IMR-90 (cell line): ENCODE measurements at regions not wholly inside any gene's neighbourhood (a gene's known extent, or its start where the extent isn't known, plus 50 kb on each side); places are given as distances from the start of the nearest gene placed in this dataset.

Experiments
- ATAC-seq: fragments of 200-7000 bp; cut with Tn5 transposase; 2 replicates; pipeline ENCODE4 v1.9.1; 2020; ENCODE audit warnings: low read depth, mild to moderate bottlenecking, moderate library complexity
- BruUV-seq: library from RNA; stranded (reverse); fragments of 400-500 nt; replicated peaks from 2 replicates; lab custom pipeline; 2021; lab: Mats Ljungman, UMichigan
- CTCF ChIA-PET: fragments of 300-600 bp; formaldehyde crosslinking; extraction: SDS; loops from one replicate; lab custom pipeline; 2021; ENCODE audit warnings: antibody characterized with exemption; lab: Yijun Ruan, JAX
- POLR2A ChIA-PET: fragments of 300-600 bp; sonication (Branson Sonifier 250); formaldehyde crosslinking; loops from one replicate; lab custom pipeline; 2022; ENCODE audit warnings: antibody characterized with exemption; ENCODE audit not compliant: unreplicated experiment; lab: Charles Lee
- DNase-seq: peaks from one replicate; pipeline ENCODE4 v3.0.0; 2013
- H2AFZ ChIP-seq: replicated peaks from 2 replicates; pipeline ENCODE3; 2013; ENCODE audit warnings: low read length, mild to moderate bottlenecking; ENCODE audit not compliant: poor library complexity
- H2AK5ac ChIP-seq: 2 replicates; pipeline ENCODE4 v1.6.1; 2013; ENCODE audit warnings: low read depth, low read length, inconsistent platforms
- H2AK9ac ChIP-seq: replicated peaks from 2 replicates; pipeline ENCODE3; 2013; ENCODE audit warnings: mild to moderate bottlenecking, low read depth, low read length, moderate library complexity; ENCODE audit not compliant: poor library complexity
- H2BK120ac ChIP-seq: 2 replicates; pipeline ENCODE4 v1.6.1; 2013; ENCODE audit warnings: low read depth, low read length, inconsistent platforms
- H2BK15ac ChIP-seq: 3 replicates; pipeline ENCODE4 v1.6.1; 2013; ENCODE audit warnings: low read depth, low read length, inconsistent platforms
- H2BK20ac ChIP-seq: 2 replicates; pipeline ENCODE4 v1.6.1; 2013; ENCODE audit warnings: low read depth, mild to moderate bottlenecking, inconsistent platforms, low read length, moderate library complexity
- H2BK5ac ChIP-seq: 2 replicates; pipeline ENCODE4 v1.6.1; 2013; ENCODE audit warnings: mild to moderate bottlenecking, low read depth, low read length, inconsistent platforms; ENCODE audit not compliant: poor library complexity, severe bottlenecking
- H3K14ac ChIP-seq: replicated peaks from 2 replicates; pipeline ENCODE4 v1.6.1; 2013; ENCODE audit warnings: low read depth, low read length, inconsistent platforms
- H3K18ac ChIP-seq: 2 replicates; pipeline ENCODE4 v1.6.1; 2013; ENCODE audit warnings: low read depth, low read length, control low read depth
- H3K23ac ChIP-seq: 2 replicates; pipeline ENCODE4 v1.6.1; 2013; ENCODE audit warnings: low read depth, low read length, inconsistent platforms
- H3K27ac ChIP-seq: 2 replicates; pipeline ENCODE4 v1.5.1; 2013; ENCODE audit warnings: mild to moderate bottlenecking, control low read depth, low read length; ENCODE audit not compliant: insufficient read depth
- H3K27me3 ChIP-seq: 2 replicates; pipeline ENCODE4 v1.6.1; 2013; ENCODE audit warnings: low read length; ENCODE audit not compliant: control insufficient read depth, insufficient read depth
- H3K36me3 ChIP-seq: 2 replicates; pipeline ENCODE4 v1.6.1; 2013; ENCODE audit warnings: low read length, mixed read lengths; ENCODE audit not compliant: control insufficient read depth, insufficient read depth
- H3K4ac ChIP-seq: 2 replicates; pipeline ENCODE4 v1.6.1; 2013; ENCODE audit warnings: low read depth, low read length, inconsistent platforms
- H3K4me1 ChIP-seq: 2 replicates; pipeline ENCODE4 v1.6.1; 2013; ENCODE audit warnings: low read length, mixed read lengths; ENCODE audit not compliant: control insufficient read depth, insufficient read depth
- H3K4me2 ChIP-seq: 2 replicates; pipeline ENCODE4 v1.6.1; 2013; ENCODE audit warnings: low read depth, mild to moderate bottlenecking, control low read depth, low read length, moderate library complexity
- H3K4me3 ChIP-seq: 2 replicates; pipeline ENCODE4 v1.5.1; 2013; ENCODE audit warnings: low read depth, mild to moderate bottlenecking, control low read depth, low read length, moderate library complexity; ENCODE audit not compliant: insufficient read depth
- H3K56ac ChIP-seq: 2 replicates; pipeline ENCODE4 v1.6.1; 2013; ENCODE audit warnings: low read length, inconsistent platforms; ENCODE audit not compliant: insufficient read depth; ENCODE audit errors: extremely low read depth
- H3K79me1 ChIP-seq, 2 experiments: 2 replicates each; pipeline ENCODE4 v1.6.1; 2013; ENCODE audit warnings: low read length in 2 of 2, inconsistent platforms in 1 of 2, low read depth in 1 of 2
- H3K9ac ChIP-seq: 2 replicates; pipeline ENCODE4 v1.6.1; 2013; ENCODE audit warnings: low read depth, low read length, control low read depth
- H3K9me1 ChIP-seq: 2 replicates; pipeline ENCODE4 v1.6.1; 2013; ENCODE audit warnings: low read length, inconsistent platforms; ENCODE audit not compliant: insufficient read depth
- H3K9me3 ChIP-seq: 2 replicates; pipeline ENCODE4 v1.6.1; 2013; ENCODE audit warnings: low read length; ENCODE audit not compliant: control insufficient read depth, insufficient read depth
- H4K20me1 ChIP-seq: 2 replicates; pipeline ENCODE4 v1.6.1; 2013; ENCODE audit warnings: low read length, inconsistent platforms; ENCODE audit not compliant: insufficient read depth
- H4K5ac ChIP-seq: 2 replicates; pipeline ENCODE4 v1.6.1; 2013; ENCODE audit warnings: mild to moderate bottlenecking, low read depth, low read length, control low read depth
- H4K8ac ChIP-seq, 2 experiments: 2 replicates each; pipeline ENCODE4 v1.6.1; 2013; ENCODE audit warnings: low read depth in 2 of 2, low read length in 2 of 2, control low read depth in 1 of 2, inconsistent platforms in 1 of 2
- H4K91ac ChIP-seq: 2 replicates; pipeline ENCODE4 v1.6.1; 2013; ENCODE audit warnings: low read depth, low read length, inconsistent platforms; ENCODE audit not compliant: insufficient read depth
- BHLHE40 ChIP-seq: fragments of 150-350 bp; IDR thresholded peaks from 2 replicates; pipeline ENCODE4 v1.6.1; 2016; ENCODE audit warnings: mild to moderate bottlenecking, low read depth, low read length
- CEBPB ChIP-seq: IDR thresholded peaks from 2 replicates; pipeline ENCODE4 v1.6.1; 2012; ENCODE audit warnings: low read depth, low read length, improper control_type of control experiment
- CHD1 ChIP-seq: IDR thresholded peaks from 2 replicates; pipeline ENCODE4 v1.6.1; 2012; ENCODE audit warnings: low read depth, low read length, improper control_type of control experiment
- FOS ChIP-seq: fragments of 150-350 bp; IDR thresholded peaks from 2 replicates; pipeline ENCODE4 v1.6.1; 2016; ENCODE audit warnings: low read depth, low read length
- MAFK ChIP-seq: IDR thresholded peaks from 2 replicates; pipeline ENCODE4 v1.6.1; 2012; ENCODE audit warnings: low read depth, low read length, improper control_type of control experiment
- MAZ ChIP-seq: IDR thresholded peaks from 2 replicates; pipeline ENCODE4 v1.6.1; 2012; ENCODE audit warnings: low read depth, mild to moderate bottlenecking, low read length, improper control_type of control experiment, moderate library complexity, borderline replicate concordance
- MXI1 ChIP-seq: IDR thresholded peaks from 2 replicates; pipeline ENCODE4 v1.6.1; 2012; ENCODE audit warnings: low read depth, mild to moderate bottlenecking, low read length, moderate library complexity, borderline replicate concordance
- NFE2L2 ChIP-seq: fragments of 150-350 bp; IDR thresholded peaks from 2 replicates; pipeline ENCODE4 v1.6.1; 2016; ENCODE audit warnings: low read depth, mild to moderate bottlenecking, low read length
- POLR2A ChIP-seq: IDR thresholded peaks from 2 replicates; pipeline ENCODE4 v1.6.1; 2012; ENCODE audit warnings: mild to moderate bottlenecking, low read depth, low read length
- RAD21 ChIP-seq: IDR thresholded peaks from 2 replicates; pipeline ENCODE4 v1.6.1; 2012; ENCODE audit warnings: low read length, improper control_type of control experiment
- RCOR1 ChIP-seq: IDR thresholded peaks from 2 replicates; pipeline ENCODE4 v1.6.1; 2012; ENCODE audit warnings: mild to moderate bottlenecking, low read length, improper control_type of control experiment; ENCODE audit not compliant: insufficient replicate concordance
- RFX5 ChIP-seq: IDR thresholded peaks from 2 replicates; pipeline ENCODE4 v1.8.0; 2012; ENCODE audit warnings: low read depth, mild to moderate bottlenecking, low read length, moderate library complexity
- SMC3 ChIP-seq: fragments of 150-350 bp; IDR thresholded peaks from 2 replicates; pipeline ENCODE4 v1.6.1; 2016; ENCODE audit warnings: low read depth, mild to moderate bottlenecking, antibody characterized with exemption, low read length, moderate library complexity
- USF2 ChIP-seq: fragments of 150-350 bp; IDR thresholded peaks from 2 replicates; pipeline ENCODE4 v1.6.1; 2017; ENCODE audit warnings: mild to moderate bottlenecking, antibody characterized with exemption, low read length, low read depth
- WGBS, 2 experiments: methylation state at CpG; one replicate each; pipeline versions ENCODE4 v1.1.5 to v1.1.7; 2013; ENCODE audit warnings: missing lambda C conversion rate in 2 of 2; ENCODE audit not compliant: insufficient read length in 1 of 2; ENCODE audit errors: extremely low coverage in 2 of 2; 5-methylcytosine and 5-hydroxymethylcytosine counted together
- dilution Hi-C: fragments of 300-500 bp; cut with HindIII; formaldehyde crosslinking; loops from one replicate; pipeline ENCODE4 v1.14.3; 2018; ENCODE audit warnings: low sequenced_read_pairs; ENCODE audit not compliant: unreplicated experiment
- in situ Hi-C: fragments of 300-500 bp; cut with MboI; formaldehyde crosslinking; loops from 3 replicates; pipeline ENCODE4 v1.14.3; 2019; ENCODE audit warnings: low sequenced_read_pairs, inconsistent platforms, mixed read lengths
- intact Hi-C: fragments of 100-400 bp; cut with micrococcal nuclease; formaldehyde crosslinking; loops from 2 replicates; pipeline ENCODE4 v1.10.0; 2022
- TF ChIP-seq, protein P1 (sequence below): fragments of 150-350 bp; IDR thresholded peaks from 2 replicates; pipeline ENCODE4 v1.6.1; 2016; ENCODE audit warnings: low read depth, mild to moderate bottlenecking, low read length, moderate library complexity, borderline replicate concordance
- TF ChIP-seq, protein P2 (sequence below): conservative IDR thresholded peaks from 2 replicates; pipeline ENCODE4 v1.5.1; 2012; ENCODE audit warnings: mild to moderate bottlenecking, low read depth, low read length, improper control_type of control experiment

DNA sequence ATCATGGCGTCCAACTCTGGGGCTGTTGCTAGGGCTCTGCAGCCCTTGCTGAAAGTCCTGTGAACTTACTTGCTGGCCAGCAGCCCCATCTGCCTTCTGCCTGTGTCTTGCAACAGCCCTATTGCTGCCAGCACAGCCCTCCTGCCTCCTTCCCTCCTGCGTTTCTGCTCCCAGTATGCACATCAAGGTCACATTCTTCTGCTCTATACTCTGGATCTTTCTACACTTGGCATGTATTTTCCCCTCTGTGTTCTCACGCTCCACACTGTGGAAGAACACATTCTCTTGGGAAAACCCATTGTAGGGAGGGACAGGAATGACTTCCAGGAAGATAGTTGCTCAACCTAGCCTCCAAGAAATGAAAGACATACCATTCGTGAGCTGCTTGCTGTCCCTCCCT lies 80.9 kb upstream of the PHACTR2 start:
- Histone ChIP-seq H3K4ac (no peak overlapping the region), H4K5ac (no peak overlapping the region), H2BK20ac (no peak overlapping the region; the same call in 1 of the 2 replicates), H2AFZ (no peak overlapping the region), H2BK5ac (peak overlapping the region; percentile 15), H4K91ac (no peak overlapping the region), H3K27ac (no peak overlapping the region), H4K20me1 (no peaks in the 10 kb centered on the region), H3K9ac (no peak overlapping the region), H3K18ac (no peak overlapping the region), H3K9me1 (peaks cover 3% of the 10 kb centered on the region; the same call in 1 of the 2 replicates), H2BK120ac (0 out of 2 replicates have a peak overlapping the region, but pooled peaks have one; percentile 14), H3K9me3 (no peaks in the 10 kb centered on the region), H3K56ac (no peak overlapping the region), H2AK9ac (no peak overlapping the region), H2AK5ac (no peak overlapping the region; the same call in 1 of the 2 replicates), H3K14ac (no peak overlapping the region), H4K8ac (no peak overlapping the region; a peak in 1 of 4 replicates), H3K27me3 (no peaks in the 10 kb centered on the region), H3K4me3 (no peak overlapping the region), H3K79me1 (peaks cover 5 to 7% of the 10 kb centered on the region in 2 experiments; a peak in 1 of 4 replicates), H3K23ac (0 out of 2 replicates have a peak overlapping the region, but pooled peaks have one; percentile 29), H2BK15ac (no peak overlapping the region), H3K36me3 (no peaks in the 10 kb centered on the region), H3K4me1 (peaks cover 9% of the 10 kb centered on the region), H3K4me2 (no peak overlapping the region; the same call in 1 of the 2 replicates)
- dilution Hi-C loops (no loop called here), intact Hi-C loops (no loop called here), in situ Hi-C loops (no loop called here)
- ChIA-PET POLR2A (no interaction called here), CTCF (interaction anchor here (0.6 kb wide), 1 partner anchor 236 kb away, joined by 4 read pairs; no protein-coding TSS in a partner anchor)
- no TSS peak for BruUV-seq
- peak; percentile 71 for DNase-seq
- WGBS, 2 experiments: 79% methylated on average over 2 of the region's 4 CpGs; no CpG with 5 or more reads in 1 of the 2 experiments
- peak; percentile 54 for ATAC-seq
- TF ChIP-seq, protein P1, sequence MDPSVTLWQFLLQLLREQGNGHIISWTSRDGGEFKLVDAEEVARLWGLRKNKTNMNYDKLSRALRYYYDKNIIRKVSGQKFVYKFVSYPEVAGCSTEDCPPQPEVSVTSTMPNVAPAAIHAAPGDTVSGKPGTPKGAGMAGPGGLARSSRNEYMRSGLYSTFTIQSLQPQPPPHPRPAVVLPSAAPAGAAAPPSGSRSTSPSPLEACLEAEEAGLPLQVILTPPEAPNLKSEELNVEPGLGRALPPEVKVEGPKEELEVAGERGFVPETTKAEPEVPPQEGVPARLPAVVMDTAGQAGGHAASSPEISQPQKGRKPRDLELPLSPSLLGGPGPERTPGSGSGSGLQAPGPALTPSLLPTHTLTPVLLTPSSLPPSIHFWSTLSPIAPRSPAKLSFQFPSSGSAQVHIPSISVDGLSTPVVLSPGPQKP: no peak
- TF ChIP-seq MAFK (no peak), MXI1 (no peak), USF2 (no peak), BHLHE40 (no peak), MAZ (no peak), CHD1 (no peak), RCOR1 (no peak), CEBPB (no peak), SMC3 (no peak), RFX5 (no peak), RAD21 (no peak), FOS (no peak), POLR2A (no peak), NFE2L2 (no peak)
- TF ChIP-seq, protein P2, sequence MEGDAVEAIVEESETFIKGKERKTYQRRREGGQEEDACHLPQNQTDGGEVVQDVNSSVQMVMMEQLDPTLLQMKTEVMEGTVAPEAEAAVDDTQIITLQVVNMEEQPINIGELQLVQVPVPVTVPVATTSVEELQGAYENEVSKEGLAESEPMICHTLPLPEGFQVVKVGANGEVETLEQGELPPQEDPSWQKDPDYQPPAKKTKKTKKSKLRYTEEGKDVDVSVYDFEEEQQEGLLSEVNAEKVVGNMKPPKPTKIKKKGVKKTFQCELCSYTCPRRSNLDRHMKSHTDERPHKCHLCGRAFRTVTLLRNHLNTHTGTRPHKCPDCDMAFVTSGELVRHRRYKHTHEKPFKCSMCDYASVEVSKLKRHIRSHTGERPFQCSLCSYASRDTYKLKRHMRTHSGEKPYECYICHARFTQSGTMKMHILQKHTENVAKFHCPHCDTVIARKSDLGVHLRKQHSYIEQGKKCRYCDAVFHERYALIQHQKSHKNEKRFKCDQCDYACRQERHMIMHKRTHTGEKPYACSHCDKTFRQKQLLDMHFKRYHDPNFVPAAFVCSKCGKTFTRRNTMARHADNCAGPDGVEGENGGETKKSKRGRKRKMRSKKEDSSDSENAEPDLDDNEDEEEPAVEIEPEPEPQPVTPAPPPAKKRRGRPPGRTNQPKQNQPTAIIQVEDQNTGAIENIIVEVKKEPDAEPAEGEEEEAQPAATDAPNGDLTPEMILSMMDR: no peak
